GM23248 (cell line): ENCODE measurements at regions not wholly inside any gene's neighbourhood (a gene's known extent, or its start where the extent isn't known, plus 50 kb on each side); places are given as distances from the start of the nearest gene placed in this dataset.

Experiments
- EZH2 ChIP-seq: fragments of 200-600 bp; sonication (generic); IDR thresholded peaks from 2 replicates; pipeline ENCODE4 v1.6.1; 2018; ENCODE audit warnings: antibody characterized with exemption, mild to moderate bottlenecking; ENCODE audit not compliant: insufficient read depth, poor library complexity, severe bottlenecking
- EZH2phosphoT487 ChIP-seq: fragments of 200-600 bp; sonication (generic); IDR thresholded peaks from 2 replicates; pipeline ENCODE4 v1.6.1; 2018; ENCODE audit warnings: antibody characterized with exemption, moderate library complexity, mild to moderate bottlenecking, low read depth; ENCODE audit not compliant: insufficient read depth

GRCh38 chr6:66900133-66901083 is 1193.4 kb upstream of the EYS start:
- no peak for TF ChIP-seq EZH2phosphoT487
- TF ChIP-seq EZH2: no peak
